Thoracic aorta (tissue), 2 donors: ENCODE measurements at regions not wholly inside any gene's neighbourhood (a gene's known extent, or its start where the extent isn't known, plus 50 kb on each side); places are given as distances from the start of the nearest gene placed in this dataset.

Source experiments
- ATAC-seq: fragments of 150-250 bp; one replicate; pipeline ENCODE4 v1.8.0; 2017; ENCODE audit warnings: low read depth; ENCODE audit not compliant: insufficient number of reproducible peaks, low FRiP score
- DNase-seq: peaks from one replicate; pipeline ENCODE4 v3.0.0-alpha.2; 2020; ENCODE audit warnings: low spot score
- H3K27ac ChIP-seq, 2 donors: fragments of 200-600 bp; sonication (generic); 1 replicate in 1 of 2; 2 replicates in 1 of 2; pipeline ENCODE4 v1.5.1; 2016; ENCODE audit warnings: mild to moderate bottlenecking in 2 of 2, moderate library complexity in 2 of 2
- H3K27me3 ChIP-seq: fragments of 200-600 bp; sonication (generic); replicated peaks from 2 replicates; pipeline ENCODE4 v1.6.0; 2016; ENCODE audit warnings: mild to moderate bottlenecking; ENCODE audit not compliant: insufficient read depth
- H3K36me3 ChIP-seq: fragments of 200-600 bp; sonication (generic); one replicate; pipeline ENCODE4 v1.5.1; 2016
- H3K4me1 ChIP-seq, 2 donors: fragments of 200-600 bp; sonication (generic); 1 replicate in 1 of 2; 2 replicates in 1 of 2; pipeline versions ENCODE4 v1.5.1 to v1.6.0; 2016; ENCODE audit warnings: low read depth in 2 of 2, mild to moderate bottlenecking in 1 of 2; ENCODE audit not compliant: control insufficient read depth in 1 of 2
- H3K4me3 ChIP-seq: fragments of 200-600 bp; sonication (generic); 2 replicates; pipeline ENCODE4 v1.5.1; 2016; ENCODE audit warnings: mild to moderate bottlenecking
- H3K9me3 ChIP-seq: fragments of 200-600 bp; sonication (generic); 2 replicates; pipeline ENCODE4 v1.5.1; 2016
- CTCF ChIP-seq: fragments of 200-600 bp; sonication (generic); IDR thresholded peaks from one replicate; pipeline ENCODE4 v1.5.1; 2019; ENCODE audit warnings: antibody characterized with exemption

- H3K27ac ChIP-seq = no peak overlapping the region
These were observed 212.9 kb upstream of the FAR2 start for GRCh38 chr12:28936221-28936620.

GRCh38 chr12:28936711-28937110 lies 212.4 kb upstream of the FAR2 start:
- no peaks in the 10 kb centered on the region for H3K9me3 ChIP-seq
- TF ChIP-seq CTCF = no peak
- no peak overlapping the region for H3K4me3 ChIP-seq
- no peak for DNase-seq
- H3K4me1 ChIP-seq = no peaks in the 10 kb centered on the region
- H3K27ac ChIP-seq = no peak overlapping the region
- no peaks in the 10 kb centered on the region for H3K27me3 ChIP-seq
- no peak for ATAC-seq
- H3K36me3 ChIP-seq = no peaks in the 10 kb centered on the region

More at GRCh38 chr12:28936221-28936620, 212.9 kb upstream of the FAR2 start:
- H3K4me3 ChIP-seq = no peak overlapping the region
- no peaks in the 10 kb centered on the region for H3K27me3 ChIP-seq
- ATAC-seq (no peak), DNase-seq (no peak)
- no peak for TF ChIP-seq CTCF
- H3K36me3 ChIP-seq = no peaks in the 10 kb centered on the region
- H3K4me1 ChIP-seq = no peaks in the 10 kb centered on the region
- no peaks in the 10 kb centered on the region for H3K9me3 ChIP-seq

GRCh38 chr12:28937196-28937595 lies 211.9 kb upstream of the FAR2 start:
- no peak overlapping the region for H3K27ac ChIP-seq
- no peaks in the 10 kb centered on the region for H3K4me1 ChIP-seq
- no peak overlapping the region for H3K4me3 ChIP-seq
- ATAC-seq = no peak
- no peak for DNase-seq
- no peaks in the 10 kb centered on the region for H3K27me3 ChIP-seq
- H3K9me3 ChIP-seq = no peaks in the 10 kb centered on the region
- TF ChIP-seq CTCF = no peak
- no peaks in the 10 kb centered on the region for H3K36me3 ChIP-seq

- DNase-seq (no peak), ATAC-seq (no peak)
- no peaks in the 10 kb centered on the region for H3K4me1 ChIP-seq
- H3K9me3 ChIP-seq = no peaks in the 10 kb centered on the region
- H3K36me3 ChIP-seq = no peaks in the 10 kb centered on the region
- no peak for TF ChIP-seq CTCF
- H3K27me3 ChIP-seq = no peaks in the 10 kb centered on the region
- no peak overlapping the region for H3K27ac ChIP-seq
- H3K4me3 ChIP-seq = no peak overlapping the region
These were observed 211.0 kb upstream of the FAR2 start for GRCh38 chr12:28938056-28938455.

- Histone ChIP-seq H3K27me3 (no peaks in the 10 kb centered on the region), H3K9me3 (no peaks in the 10 kb centered on the region), H3K27ac (no peak overlapping the region), H3K4me1 (no peaks in the 10 kb centered on the region), H3K4me3 (no peak overlapping the region), H3K36me3 (no peaks in the 10 kb centered on the region)
- no peak for TF ChIP-seq CTCF
- DNase-seq = no peak
- ATAC-seq = no peak
These were observed 210.4 kb upstream of the FAR2 start for GRCh38 chr12:28938581-28939235.
